ENCODE measurements at regions not wholly inside any gene's neighbourhood (a gene's known extent, or its start where the extent isn't known, plus 50 kb on each side); places are given as distances from the start of the nearest gene placed in this dataset.

DNA sequence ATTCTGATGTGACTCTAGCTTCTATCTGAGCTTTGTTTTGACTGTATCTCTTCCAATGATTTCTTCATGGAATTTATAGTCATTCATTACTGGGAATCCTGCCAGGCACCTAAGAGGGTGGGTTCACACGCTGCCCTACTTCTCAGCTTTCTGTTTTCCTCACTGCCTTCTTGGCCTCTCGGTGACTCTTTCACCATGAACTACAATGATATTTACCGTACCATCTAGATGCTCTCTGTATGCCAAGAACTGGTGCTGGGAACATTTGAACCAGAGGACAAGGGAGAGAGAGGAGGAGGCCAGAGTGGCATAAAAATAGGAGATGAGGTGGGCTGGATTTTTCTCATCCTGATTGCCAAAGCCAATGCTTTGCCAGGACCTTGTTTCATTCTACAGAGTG is 280.0 kb upstream of the P2RY1 start:
- TF ChIP-seq CTCF (IDR thresholded peaks at IDR 0.05; ENCODE audit: poor library complexity) (no peak), EZH2 (IDR thresholded peaks at IDR 0.05; ENCODE audit: borderline replicate concordance) (no peak), EZH2phosphoT487 (IDR thresholded peaks at IDR 0.05; ENCODE audit: low read depth, severe bottlenecking, unreplicated experiment) (no peak)

All from hepatocyte (in vitro differentiated cells).